ENCODE measurements at regions not wholly inside any gene's neighbourhood (a gene's known extent, or its start where the extent isn't known, plus 50 kb on each side); places are given as distances from the start of the nearest gene placed in this dataset.

DNA sequence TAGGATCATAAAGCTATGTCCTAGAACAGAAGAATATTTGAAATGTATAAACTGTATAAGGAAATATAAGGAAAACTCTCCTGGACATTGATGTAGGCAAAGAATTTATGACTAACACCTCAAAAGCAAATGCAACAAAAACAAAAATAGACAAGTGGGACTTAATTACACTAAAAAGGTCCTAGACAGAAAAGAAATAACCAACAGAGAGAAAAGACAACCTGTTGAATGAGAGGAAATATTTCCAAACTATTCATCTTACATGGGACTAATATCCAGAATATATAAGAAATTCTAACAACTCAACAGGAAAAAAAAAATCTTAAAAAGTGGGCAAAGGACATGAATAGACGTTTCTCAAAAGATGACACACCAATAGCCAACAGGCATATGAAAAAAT, 54.4 kb upstream of the PRDX4 start:
- DNase-seq (no peak), ATAC-seq (ENCODE audit: low read depth) (no peak)
- Histone ChIP-seq H3K27ac (ENCODE audit: low read length in 2 of 2) (no peak overlapping the region), H3K4me1 (ENCODE audit: control insufficient read depth in 2 of 2, insufficient read depth in 2 of 2, low read length in 2 of 2) (no peaks in the 10 kb centered on the region), H3K4me3 (ENCODE audit: control extremely low read depth in 1 of 5, extremely low read depth in 1 of 5, insufficient read depth in 1 of 5, low read depth in 2 of 5, low read length in 4 of 5) (no peak overlapping the region), H3K9me3 (ENCODE audit: control extremely low read depth in 1 of 3, control insufficient read depth in 2 of 3, insufficient read depth in 1 of 3, low read length in 2 of 3) (no peaks in the 10 kb centered on the region), H3K79me2 (ENCODE audit: control insufficient read depth, insufficient read depth, low read length) (no peaks in the 10 kb centered on the region), H2AFZ (ENCODE audit: insufficient read depth, low read depth, low read length, poor library complexity, severe bottlenecking) (no peak overlapping the region), H3K4me2 (replicated peaks; ENCODE audit: low read depth, low read length, poor library complexity, severe bottlenecking) (no peak overlapping the region), H3K9ac (ENCODE audit: low read length) (no peak overlapping the region), H3K36me3 (replicated peaks in 1 of 2; ENCODE audit: control extremely low read depth in 1 of 2, control insufficient read depth in 1 of 2, extremely low read depth in 1 of 2, insufficient read depth in 2 of 2, low read length in 1 of 2) (no peaks in the 10 kb centered on the region), H3K27me3 (replicated peaks in 1 of 4; ENCODE audit: control extremely low read depth in 1 of 4, control insufficient read depth in 3 of 4, insufficient read depth in 4 of 4, low read length in 3 of 4) (no peaks in the 10 kb centered on the region), H4K20me1 (ENCODE audit: control insufficient read depth, insufficient read depth, low read length, poor library complexity, severe bottlenecking) (no peaks in the 10 kb centered on the region)
- Mint-ChIP-seq H3K4me1 (no peaks in the 10 kb centered on the region), H3K4me3 (no peak overlapping the region), H3K9me3 (ENCODE audit: insufficient read depth) (no peaks in the 10 kb centered on the region), H3K27ac (no peak overlapping the region), H3K27me3 (peaks cover 5% of the 10 kb centered on the region)
- TF ChIP-seq CTCF (IDR thresholded peaks at IDR 0.05) = no peak
- TF ChIP-seq EZH2 (IDR thresholded peaks at IDR 0.05; ENCODE audit: borderline replicate concordance, insufficient read depth, low read depth, low read length, poor library complexity, severe bottlenecking) = no peak
- intact Hi-C loops (cut with micrococcal nuclease) = no loop called here
- no CpG with 5 or more reads among the region's 1 CpG for WGBS (ENCODE audit: insufficient coverage)
- POLR2A ChIA-PET = no interaction called here
- CTCF ChIA-PET = no interaction called here

DNA sequence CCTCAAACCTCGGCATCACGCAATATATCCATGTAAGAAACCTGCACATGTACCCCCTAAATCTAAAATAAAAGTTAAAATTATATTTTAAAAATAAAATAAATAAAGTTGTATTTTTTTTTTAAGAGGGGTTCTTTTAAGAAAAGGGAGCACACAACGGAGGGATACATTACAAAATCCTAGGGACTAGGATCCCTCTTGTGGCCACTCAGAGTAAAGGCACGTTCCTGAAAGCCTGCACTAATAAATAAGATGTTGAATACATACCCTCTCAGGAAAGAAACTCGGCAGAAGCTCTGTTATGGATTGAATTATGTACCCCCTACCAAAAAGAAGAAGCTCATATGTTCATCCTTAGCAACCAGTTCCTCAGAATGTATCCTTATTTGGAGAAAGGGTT, 50.9 kb upstream of the PRDX4 start:
- POLR2A ChIA-PET = no interaction called here
- WGBS (ENCODE audit: insufficient coverage) = no CpG with 5 or more reads among the region's 5 CpGs

More for the DNA sequence above, 50.9 kb upstream of the PRDX4 start:
- H3K27ac Mint-ChIP-seq = no peak overlapping the region
- no peaks in the 10 kb centered on the region for H3K79me2 ChIP-seq (ENCODE audit: control insufficient read depth, insufficient read depth, low read length)
- no peak overlapping the region for H3K4me3 ChIP-seq (ENCODE audit: control extremely low read depth in 1 of 5, extremely low read depth in 1 of 5, insufficient read depth in 1 of 5, low read depth in 2 of 5, low read length in 4 of 5)
- no peaks in the 10 kb centered on the region for H3K27me3 ChIP-seq (replicated peaks in 1 of 4; ENCODE audit: control extremely low read depth in 1 of 4, control insufficient read depth in 3 of 4, insufficient read depth in 4 of 4, low read length in 3 of 4)
- H3K4me1 ChIP-seq (ENCODE audit: control insufficient read depth in 2 of 2, insufficient read depth in 2 of 2, low read length in 2 of 2) = no peaks in the 10 kb centered on the region
- peaks cover 1% of the 10 kb centered on the region for H3K27me3 Mint-ChIP-seq
- ATAC-seq (ENCODE audit: low read depth) (no peak), DNase-seq (peak; percentile 3)
- intact Hi-C loops (cut with micrococcal nuclease) = loop anchor here (2.0 kb wide), 1 partner anchor 1632 kb away; no protein-coding TSS in a partner anchor
- no peaks in the 10 kb centered on the region for H3K9me3 ChIP-seq (ENCODE audit: control extremely low read depth in 1 of 3, control insufficient read depth in 2 of 3, insufficient read depth in 1 of 3, low read length in 2 of 3)
- no peaks in the 10 kb centered on the region for H3K9me3 Mint-ChIP-seq (ENCODE audit: insufficient read depth)
- no peak overlapping the region for H3K4me2 ChIP-seq (replicated peaks; ENCODE audit: low read depth, low read length, poor library complexity, severe bottlenecking)
- no peaks in the 10 kb centered on the region for H3K4me1 Mint-ChIP-seq
- no peak overlapping the region for H3K27ac ChIP-seq (ENCODE audit: low read length in 2 of 2)
- CTCF ChIA-PET = interaction anchor here (1.6 kb wide), 1 partner anchor 9 kb away, joined by 4 read pairs; no protein-coding TSS in a partner anchor
- H3K36me3 ChIP-seq (replicated peaks in 1 of 2; ENCODE audit: control extremely low read depth in 1 of 2, control insufficient read depth in 1 of 2, extremely low read depth in 1 of 2, insufficient read depth in 2 of 2, low read length in 1 of 2) = no peaks in the 10 kb centered on the region
- no peak overlapping the region for H3K9ac ChIP-seq (ENCODE audit: low read length)
- TF ChIP-seq CTCF (IDR thresholded peaks at IDR 0.05) (peak; percentile 49), EZH2 (IDR thresholded peaks at IDR 0.05; ENCODE audit: borderline replicate concordance, insufficient read depth, low read depth, low read length, poor library complexity, severe bottlenecking) (no peak)
- H3K4me3 Mint-ChIP-seq = no peak overlapping the region
- no peaks in the 10 kb centered on the region for H4K20me1 ChIP-seq (ENCODE audit: control insufficient read depth, insufficient read depth, low read length, poor library complexity, severe bottlenecking)
- H2AFZ ChIP-seq (ENCODE audit: insufficient read depth, low read depth, low read length, poor library complexity, severe bottlenecking) = no peak overlapping the region
